ENCODE measurements at regions not wholly inside any gene's neighbourhood (a gene's known extent, or its start where the extent isn't known, plus 50 kb on each side); places are given as distances from the start of the nearest gene placed in this dataset.

DNA sequence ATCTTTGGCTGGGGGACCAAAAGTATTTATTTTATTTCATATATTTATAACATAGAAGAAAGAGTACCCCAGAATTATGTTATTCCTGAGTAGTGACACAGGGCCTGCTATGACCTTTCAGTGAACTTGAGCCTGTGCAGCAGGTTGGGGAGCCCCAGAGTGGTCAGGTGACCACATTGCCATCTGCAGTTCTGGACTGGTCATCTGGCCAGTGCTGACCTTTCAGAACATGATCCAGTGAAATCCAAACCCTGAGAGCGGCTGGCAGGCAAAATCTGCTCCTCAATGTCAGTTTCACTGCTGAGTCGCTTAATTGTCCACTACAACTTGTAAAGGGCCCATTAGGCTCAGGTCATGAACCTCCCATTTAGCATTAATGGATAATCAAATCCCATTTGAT lies 336.7 kb upstream of the KCNH7 start:
- no peak for TF ChIP-seq CTCF (IDR thresholded peaks at IDR 0.05 in 2 of 3, conservative IDR thresholded peaks at IDR 0.05 in 1 of 3; ENCODE audit: insufficient read depth in 2 of 3, low read depth in 1 of 3, low read length in 3 of 3)
- TF ChIP-seq BCLAF1 (IDR thresholded peaks at IDR 0.05; ENCODE audit: borderline replicate concordance in 1 of 2, control insufficient read depth in 1 of 2, low read depth in 2 of 2, low read length in 1 of 2) = no peak
- TF ChIP-seq BMI1 (IDR thresholded peaks at IDR 0.05; ENCODE audit: low read length) = no peak
- no peak for TF ChIP-seq NFXL1 (CRISPR knock-in tag; IDR thresholded peaks at IDR 0.05)
- TF ChIP-seq ATF4 (CRISPR knock-in tag; IDR thresholded peaks at IDR 0.05) = no peak
- no peak for TF ChIP-seq POLR2A (conservative IDR thresholded peaks at IDR 0.05)
- TF ChIP-seq ZNF561 (CRISPR knock-in tag; conservative IDR thresholded peaks at IDR 0.05) = no peak
- no peak for TF ChIP-seq LARP7 (IDR thresholded peaks at IDR 0.05)
- TF ChIP-seq NFATC3 (IDR thresholded peaks at IDR 0.05) = no peak
- TF ChIP-seq, protein P1, sequence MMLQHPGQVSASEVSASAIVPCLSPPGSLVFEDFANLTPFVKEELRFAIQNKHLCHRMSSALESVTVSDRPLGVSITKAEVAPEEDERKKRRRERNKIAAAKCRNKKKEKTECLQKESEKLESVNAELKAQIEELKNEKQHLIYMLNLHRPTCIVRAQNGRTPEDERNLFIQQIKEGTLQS (IDR thresholded peaks at IDR 0.05) = no peak
- TF ChIP-seq, protein P1 (CRISPR knock-in tag; conservative IDR thresholded peaks at IDR 0.05) = no peak
- TF ChIP-seq, protein P2, sequence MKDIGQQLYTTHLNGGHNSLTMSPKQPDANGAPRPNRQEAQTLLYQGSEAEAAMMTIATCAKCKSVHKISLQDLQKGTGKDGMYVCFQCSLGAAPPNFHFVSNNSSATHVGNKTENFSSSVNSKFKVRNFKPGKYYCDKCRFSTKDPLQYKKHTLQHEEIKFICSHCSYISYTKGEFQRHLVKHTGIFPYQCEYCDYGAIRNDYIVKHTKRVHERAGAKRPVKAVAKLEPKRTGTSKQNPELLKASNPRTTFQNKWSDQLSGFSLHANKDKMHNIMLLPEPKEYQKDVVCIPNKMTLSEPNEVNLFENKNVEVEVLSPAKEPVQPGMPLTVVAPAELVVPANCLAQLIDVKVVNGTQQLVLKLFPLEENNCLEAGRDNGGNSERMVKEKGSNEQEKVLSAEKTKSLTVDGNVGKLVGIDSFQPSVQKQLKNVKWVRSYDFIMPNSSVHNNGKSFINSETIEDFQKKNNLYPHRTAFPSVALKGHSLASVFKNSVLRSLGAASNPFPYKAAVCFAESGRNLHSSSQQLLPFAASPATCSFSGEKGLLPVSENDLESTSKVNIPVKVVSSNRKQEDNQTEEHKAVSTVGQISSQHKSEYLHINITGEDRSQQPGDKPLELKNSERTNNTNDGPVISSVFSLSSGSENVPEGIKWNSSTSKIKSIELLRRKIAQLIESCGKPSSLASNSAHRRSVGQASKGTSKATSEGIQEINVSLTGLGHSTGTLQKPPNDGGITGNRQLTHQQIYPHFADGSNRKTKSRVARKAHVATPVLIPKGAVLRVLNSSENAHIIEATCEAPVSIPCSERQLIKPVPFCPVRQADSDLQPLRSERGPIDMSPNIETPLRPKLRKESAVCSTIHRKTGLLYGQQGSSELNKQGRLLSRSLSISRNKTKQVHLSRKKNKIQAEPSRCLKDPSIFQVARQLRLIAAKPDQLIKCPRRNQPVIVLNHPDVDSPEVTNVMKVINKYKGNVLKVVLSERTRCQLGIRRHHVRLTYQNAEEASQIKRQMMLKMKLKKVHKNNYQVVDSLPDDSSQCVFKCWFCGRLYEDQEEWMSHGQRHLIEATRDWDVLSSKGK (CRISPR knock-in tag; IDR thresholded peaks at IDR 0.05) = no peak
- TF ChIP-seq POLR2AphosphoS5 (IDR thresholded peaks at IDR 0.05; ENCODE audit: control insufficient read depth, insufficient read depth, low read depth, low read length) = no peak
